Effector CD8-positive, alpha-beta T cell (primary cell): ENCODE measurements at regions not wholly inside any gene's neighbourhood (a gene's known extent, or its start where the extent isn't known, plus 50 kb on each side); places are given as distances from the start of the nearest gene placed in this dataset.

Experiments
- DNase-seq: peaks from one replicate; lab custom pipeline; 2025; lab: John Stamatoyannopoulos, UW

- no peak for DNase-seq
Measured at GRCh38 chr3:178454726-178455125, 81.5 kb upstream of the KCNMB2 start.

DNA sequence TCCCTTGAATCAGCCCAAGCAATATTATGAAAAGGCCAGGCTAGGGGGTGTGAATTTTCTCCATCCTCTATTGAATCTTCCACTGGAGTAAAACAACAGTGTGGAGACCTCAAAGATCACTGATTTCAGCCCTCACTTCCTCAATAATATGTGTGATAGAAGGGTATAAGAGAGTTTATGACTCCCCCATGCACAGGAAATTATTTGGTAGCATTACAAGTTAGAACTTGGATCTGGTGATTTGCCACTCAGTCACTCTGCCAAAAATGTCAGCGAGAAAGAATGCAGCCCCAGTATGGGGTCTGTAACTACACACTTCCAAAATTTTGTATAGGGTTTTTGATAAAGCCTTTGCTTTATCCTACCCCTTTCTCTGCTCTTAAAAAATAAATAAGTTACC lies 81.0 kb upstream of the KCNMB2 start:
- no peak for DNase-seq

- no peak for DNase-seq
Measured at GRCh38 chr3:178455946-178456345, 80.3 kb upstream of the KCNMB2 start.

DNA sequence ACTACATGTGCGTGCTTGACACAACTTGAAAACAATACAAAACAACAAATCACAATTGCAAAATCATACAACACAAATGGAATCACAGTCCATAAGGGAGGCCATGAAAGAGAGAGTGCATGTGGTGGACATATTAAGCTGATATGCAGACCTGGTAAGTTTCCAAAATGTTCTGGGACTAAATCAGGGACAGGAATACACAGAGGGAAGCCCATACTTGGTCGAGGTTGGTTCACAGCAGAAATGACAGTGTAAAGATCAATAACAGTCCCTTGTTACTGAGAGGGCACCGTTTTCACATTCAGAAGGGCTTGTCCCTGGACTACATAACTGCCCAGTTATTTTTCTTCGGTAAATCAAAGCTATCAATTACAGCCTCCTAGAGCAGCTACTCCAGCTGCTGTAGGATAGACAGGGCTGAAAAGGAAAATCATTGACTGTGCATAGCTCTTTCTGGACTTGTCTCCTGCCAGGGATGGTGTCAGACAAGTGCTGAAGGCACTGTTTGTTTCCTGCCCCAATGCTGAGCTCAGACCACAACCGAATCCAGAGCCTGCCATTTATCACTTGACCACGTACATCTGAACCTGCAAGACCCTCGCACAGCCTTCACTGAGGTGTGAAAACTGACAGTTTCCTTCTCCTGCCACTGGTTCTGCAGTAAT lies 79.5 kb upstream of the KCNMB2 start:
- no peak for DNase-seq

DNA sequence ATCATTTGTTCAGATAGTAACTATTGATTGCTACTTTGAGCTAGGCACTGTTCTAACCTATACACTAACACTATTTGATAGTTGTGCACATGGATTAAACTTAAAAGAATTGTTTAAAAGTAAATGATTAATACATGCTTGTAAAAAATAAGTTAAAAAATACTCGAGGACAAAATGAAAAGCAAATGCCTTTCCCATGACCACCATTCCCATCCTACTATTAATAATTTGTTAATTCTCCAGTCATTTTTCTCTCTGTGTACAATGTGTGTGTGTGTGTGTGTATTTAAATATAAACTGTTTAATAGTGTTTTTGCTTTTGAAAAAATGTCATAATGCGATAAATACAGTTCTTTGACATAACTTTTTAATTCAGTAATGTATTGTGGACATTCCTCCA lies 78.7 kb upstream of the KCNMB2 start:
- no peak for DNase-seq

DNA sequence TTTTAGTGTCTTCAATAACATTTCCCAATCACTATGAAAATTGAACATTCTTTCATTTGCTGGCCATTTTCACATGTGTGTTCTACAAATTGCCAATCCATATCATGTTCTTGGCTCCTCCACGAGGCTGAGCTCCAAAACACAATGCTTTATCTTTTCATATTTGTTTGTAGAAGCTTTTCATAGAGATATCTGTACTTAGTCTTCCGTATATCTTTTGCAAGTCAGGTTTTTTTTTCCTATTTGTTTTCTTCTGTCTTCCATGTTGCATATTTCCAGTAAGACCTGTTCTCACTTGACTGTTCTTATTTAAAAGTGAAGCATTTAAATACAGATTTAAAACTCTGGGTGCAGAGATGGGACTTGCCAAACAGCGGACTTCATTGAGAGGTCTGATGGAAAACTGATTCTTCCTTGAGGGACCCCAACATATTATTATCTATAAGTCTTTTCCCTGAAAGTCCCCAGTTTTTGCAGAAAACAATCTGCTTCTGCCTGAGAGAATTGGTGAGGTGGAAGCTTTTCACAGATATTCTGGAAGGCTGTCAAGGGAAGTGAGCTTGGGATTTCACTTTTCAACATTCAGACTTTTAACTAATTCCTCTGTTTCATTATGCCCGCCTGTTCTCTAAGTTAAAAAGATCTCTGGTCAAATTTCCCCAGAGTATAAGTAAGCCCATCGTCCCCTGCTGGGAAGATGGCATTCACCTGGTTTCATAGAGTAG lies 77.8 kb upstream of the KCNMB2 start:
- no peak for DNase-seq

GRCh38 chr3:178459038-178459410 lies 77.2 kb upstream of the KCNMB2 start:
- no peak for DNase-seq

GRCh38 chr3:178465260-178466180 lies 70.7 kb upstream of the KCNMB2 start:
- no peak for DNase-seq

GRCh38 chr3:178472941-178473340 lies 63.3 kb upstream of the KCNMB2 start:
- no peak for DNase-seq

- no peak for DNase-seq
Measured at GRCh38 chr3:178474526-178474925, 61.7 kb upstream of the KCNMB2 start.

- no peak for DNase-seq
Measured at GRCh38 chr3:178475062-178475461, 61.2 kb upstream of the KCNMB2 start.

DNA sequence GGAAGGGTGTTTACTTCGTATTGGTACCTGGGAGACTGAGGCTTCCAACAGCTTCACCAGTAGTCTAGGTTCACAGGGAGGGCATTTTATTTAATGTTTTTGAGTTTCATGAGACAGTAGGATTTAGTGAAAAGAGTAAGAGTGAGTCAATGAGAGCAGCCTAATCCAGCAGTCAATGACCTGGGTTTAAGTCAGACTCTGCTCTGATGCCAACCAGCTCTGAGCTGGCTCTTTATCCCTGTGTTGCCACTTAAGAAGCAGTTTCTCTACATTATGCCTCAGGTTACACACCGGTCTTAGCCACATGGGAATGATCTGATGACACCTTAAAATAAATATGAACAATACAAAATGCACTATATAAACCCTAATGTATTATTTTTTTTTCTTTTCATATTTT lies 59.4 kb upstream of the KCNMB2 start:
- no peak for DNase-seq

GRCh38 chr3:178479446-178479845 lies 56.8 kb upstream of the KCNMB2 start:
- DNase-seq = no peak

GRCh38 chr3:178479860-178480259 lies 56.4 kb upstream of the KCNMB2 start:
- DNase-seq = no peak

DNA sequence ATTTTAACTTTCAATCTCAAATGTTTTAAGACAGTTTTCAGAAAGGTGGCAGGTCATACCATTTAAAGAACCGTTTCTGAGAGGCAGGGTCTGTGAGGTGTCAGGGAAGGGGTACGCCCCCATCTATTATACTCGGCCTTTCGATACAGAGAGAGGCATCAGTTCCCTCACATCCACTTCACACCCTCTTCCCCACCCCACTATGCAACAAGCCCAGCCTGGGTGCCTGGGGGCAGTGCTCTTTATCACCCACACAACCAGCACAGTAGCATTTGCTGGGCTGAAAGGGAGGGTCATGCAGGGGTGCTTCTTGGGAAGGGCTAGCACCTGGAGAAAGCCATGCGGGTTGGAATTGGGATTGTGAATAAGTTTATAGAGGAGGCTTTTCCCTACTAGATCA lies 56.0 kb upstream of the KCNMB2 start:
- no peak for DNase-seq

DNA sequence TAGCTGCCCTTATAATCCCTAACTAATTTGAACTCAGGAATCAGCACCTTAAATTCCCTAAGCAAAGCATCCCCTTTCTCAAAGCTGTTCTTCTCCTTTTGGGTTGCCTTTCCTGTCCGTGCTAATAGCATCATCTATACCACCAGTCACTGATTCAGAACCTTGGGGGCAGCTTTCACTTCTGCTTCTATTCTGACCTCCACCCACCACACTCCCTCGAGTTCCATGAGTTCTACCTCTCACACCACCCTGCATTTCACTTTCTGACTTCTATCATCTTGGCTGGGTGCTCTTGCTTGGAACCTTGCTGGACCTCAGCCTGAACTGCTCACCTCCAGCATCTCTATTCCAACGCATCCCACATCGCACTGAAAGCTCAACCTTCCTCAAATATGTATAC lies 55.4 kb upstream of the KCNMB2 start:
- DNase-seq = no peak

GRCh38 chr3:178482981-178483380 lies 53.3 kb upstream of the KCNMB2 start:
- no peak for DNase-seq

DNA sequence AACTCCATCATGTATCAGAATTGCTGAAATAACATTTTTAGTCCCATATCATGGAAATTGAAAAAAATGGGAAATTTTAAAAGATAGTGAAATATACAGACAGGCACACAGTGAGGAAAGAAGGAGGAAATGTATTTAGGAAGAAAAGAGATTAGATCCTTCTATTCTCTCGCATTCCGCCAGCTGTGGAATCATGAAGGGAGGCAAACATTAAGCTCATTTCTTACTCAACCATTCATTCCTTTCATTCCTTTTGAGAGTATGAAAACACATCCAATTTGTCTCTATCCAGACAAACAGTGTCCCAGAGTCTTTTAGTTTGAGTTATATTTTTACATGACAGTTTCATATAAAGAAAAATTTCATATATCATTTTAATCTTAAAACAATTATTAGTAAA lies 52.5 kb upstream of the KCNMB2 start:
- no peak for DNase-seq

- no peak for DNase-seq
Measured at GRCh38 chr3:178485756-178486155, 50.5 kb upstream of the KCNMB2 start.
